WERI-Rb-1 (cell line): ENCODE measurements at regions not wholly inside any gene's neighbourhood (a gene's known extent, or its start where the extent isn't known, plus 50 kb on each side); places are given as distances from the start of the nearest gene placed in this dataset.

Experiments
- DNase-seq: peaks from one replicate; pipeline ENCODE4 v3.0.0-alpha.2; 2020
- H3K27ac ChIP-seq: fragments of 250-450 bp; sonication (Bioruptor Pico); 2 replicates; pipeline ENCODE4 v1.5.1; 2020; ENCODE audit warnings: mild to moderate bottlenecking, moderate library complexity
- H3K27me3 ChIP-seq: fragments of 250-450 bp; sonication (Bioruptor Pico); 2 replicates; pipeline ENCODE4 v1.5.1; 2021; ENCODE audit warnings: mild to moderate bottlenecking, low read depth, moderate library complexity; ENCODE audit not compliant: insufficient read depth, severe bottlenecking
- H3K36me3 ChIP-seq: fragments of 250-450 bp; sonication (Bioruptor Pico); 2 replicates; pipeline ENCODE4 v1.5.1; 2020; ENCODE audit warnings: mild to moderate bottlenecking, moderate library complexity
- H3K4me3 ChIP-seq: 2 replicates; pipeline ENCODE4 v1.5.1; 2011; ENCODE audit warnings: low read depth, mild to moderate bottlenecking, control low read depth, low read length
- H3K9me3 ChIP-seq: fragments of 250-450 bp; sonication (Bioruptor Pico); 2 replicates; pipeline ENCODE4 v1.5.1; 2021; ENCODE audit warnings: mild to moderate bottlenecking, moderate library complexity; ENCODE audit not compliant: severe bottlenecking
- CTCF ChIP-seq: IDR thresholded peaks from 2 replicates; pipeline ENCODE4 v1.5.1; 2011; ENCODE audit warnings: low read depth, mild to moderate bottlenecking, control low read depth, inconsistent platforms, low read length

- DNase-seq: no peak
- Histone ChIP-seq H3K27ac (no peak overlapping the region), H3K4me3 (no peak overlapping the region), H3K9me3 (no peaks in the 10 kb centered on the region), H3K36me3 (no peaks in the 10 kb centered on the region), H3K27me3 (no peaks in the 10 kb centered on the region)
- no peak for TF ChIP-seq CTCF
Measured at GRCh38 chr16:17560548-17560947, 89.8 kb upstream of the XYLT1 start.

GRCh38 chr16:17559394-17559793, 88.6 kb upstream of the XYLT1 start:
- no peak overlapping the region for H3K27ac ChIP-seq
- no peaks in the 10 kb centered on the region for H3K9me3 ChIP-seq
- H3K27me3 ChIP-seq: no peaks in the 10 kb centered on the region
- no peaks in the 10 kb centered on the region for H3K36me3 ChIP-seq
- no peak for DNase-seq
- TF ChIP-seq CTCF: no peak
- H3K4me3 ChIP-seq: no peak overlapping the region

GRCh38 chr16:17557949-17558348, 87.2 kb upstream of the XYLT1 start:
- H3K27ac ChIP-seq: no peak overlapping the region
- no peaks in the 10 kb centered on the region for H3K9me3 ChIP-seq
- H3K4me3 ChIP-seq: no peak overlapping the region
- TF ChIP-seq CTCF: no peak
- H3K36me3 ChIP-seq: no peaks in the 10 kb centered on the region
- H3K27me3 ChIP-seq: no peaks in the 10 kb centered on the region
- DNase-seq: no peak

GRCh38 chr16:17557480-17557879, 86.7 kb upstream of the XYLT1 start:
- Histone ChIP-seq H3K4me3 (no peak overlapping the region), H3K27ac (no peak overlapping the region), H3K9me3 (no peaks in the 10 kb centered on the region), H3K27me3 (no peaks in the 10 kb centered on the region), H3K36me3 (no peaks in the 10 kb centered on the region)
- no peak for DNase-seq
- TF ChIP-seq CTCF: no peak

- TF ChIP-seq CTCF: peak; percentile 71
- Histone ChIP-seq H3K9me3 (no peaks in the 10 kb centered on the region), H3K27ac (no peak overlapping the region), H3K4me3 (no peak overlapping the region), H3K27me3 (no peaks in the 10 kb centered on the region), H3K36me3 (no peaks in the 10 kb centered on the region)
- peak; percentile 14 for DNase-seq
Measured at GRCh38 chr16:17556276-17557052, 85.7 kb upstream of the XYLT1 start.

- H3K36me3 ChIP-seq: no peaks in the 10 kb centered on the region
- DNase-seq: no peak
- no peaks in the 10 kb centered on the region for H3K9me3 ChIP-seq
- no peak overlapping the region for H3K4me3 ChIP-seq
- TF ChIP-seq CTCF: no peak
- no peaks in the 10 kb centered on the region for H3K27me3 ChIP-seq
- no peak overlapping the region for H3K27ac ChIP-seq
Measured at GRCh38 chr16:17555176-17555575, 84.4 kb upstream of the XYLT1 start.
